HEK293T (cell line): ENCODE measurements at regions not wholly inside any gene's neighbourhood (a gene's known extent, or its start where the extent isn't known, plus 50 kb on each side); places are given as distances from the start of the nearest gene placed in this dataset.

Experiments
- FOXA1 ChIP-seq: fragments of 450-650 bp; IDR thresholded peaks from 2 replicates; pipeline ENCODE4 v1.6.1; 2016; ENCODE audit warnings: mild to moderate bottlenecking
- FOXM1 ChIP-seq: fragments of 450-650 bp; IDR thresholded peaks from 2 replicates; pipeline ENCODE4 v1.6.1; 2017; ENCODE audit warnings: mild to moderate bottlenecking, borderline replicate concordance
- SP1 ChIP-seq: fragments of 450-650 bp; IDR thresholded peaks from 2 replicates; pipeline ENCODE4 v1.6.1; 2017
- TARDBP ChIP-seq: fragments of 450-650 bp; IDR thresholded peaks from 2 replicates; pipeline ENCODE4 v1.6.1; 2016

DNA sequence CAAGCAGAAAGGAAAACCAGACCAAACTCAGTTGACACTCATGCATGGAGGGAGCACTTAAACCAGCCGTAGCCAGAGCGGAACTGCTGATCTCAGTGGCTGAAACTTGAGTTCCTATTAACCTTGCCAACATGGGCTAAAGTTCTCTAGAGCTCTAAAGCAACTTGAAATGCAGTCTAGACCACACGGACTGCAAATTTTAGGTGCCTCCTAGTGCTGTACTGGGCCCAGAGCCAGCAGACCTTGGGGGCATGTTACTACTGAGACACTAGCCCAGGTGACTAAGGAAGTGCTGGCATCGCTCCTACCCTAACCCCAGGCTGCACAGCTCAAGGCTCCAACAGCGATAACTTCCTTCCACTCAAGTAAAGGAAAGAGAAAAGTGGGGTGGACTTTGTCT is 236.5 kb downstream of the AKAIN1 start:
- TF ChIP-seq TARDBP (no peak), SP1 (no peak), FOXM1 (no peak), FOXA1 (no peak)
